ENCODE measurements at regions not wholly inside any gene's neighbourhood (a gene's known extent, or its start where the extent isn't known, plus 50 kb on each side); places are given as distances from the start of the nearest gene placed in this dataset.

DNA sequence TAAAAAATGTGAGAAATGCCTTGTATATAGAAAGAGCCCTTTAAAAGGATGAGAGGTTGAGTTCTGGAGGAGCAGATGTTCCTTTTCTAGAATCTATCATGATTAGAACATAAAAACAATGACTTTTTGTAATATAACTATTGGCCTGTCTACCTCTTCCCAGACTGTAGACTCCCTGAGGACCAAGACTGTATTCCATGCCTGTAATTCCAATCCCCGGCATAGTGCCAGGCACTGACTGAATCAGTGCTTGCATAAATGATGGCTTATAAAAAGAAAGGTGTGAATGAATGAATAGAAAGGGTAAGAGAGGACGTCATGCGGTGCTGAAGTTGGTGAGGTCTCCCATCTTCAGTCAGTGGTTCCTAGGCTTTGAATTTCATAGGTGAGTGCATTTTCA lies 92.6 kb upstream of the GDNF start:
- TF ChIP-seq CTCF (IDR thresholded peaks at IDR 0.05; ENCODE audit: insufficient read depth, low read depth, low read length) (no peak), EZH2 (IDR thresholded peaks at IDR 0.05; ENCODE audit: insufficient read depth, low read length) (no peak)
